Panc1 (cell line): ENCODE measurements at regions not wholly inside any gene's neighbourhood (a gene's known extent, or its start where the extent isn't known, plus 50 kb on each side); places are given as distances from the start of the nearest gene placed in this dataset.

ENCODE experiments used
- ATAC-seq: fragments of 200-7000 bp; cut with Tn5 transposase; 2 replicates; pipeline ENCODE4 v1.9.1; 2020; ENCODE audit warnings: mild to moderate bottlenecking, moderate library complexity
- BruUV-seq: library from RNA; stranded (reverse); fragments of 400-500 nt; replicated peaks from 2 replicates; lab custom pipeline; 2021; lab: Mats Ljungman, UMichigan
- CTCF ChIA-PET: fragments of 300-600 bp; sonication (Branson Sonifier 250); formaldehyde crosslinking; loops from one replicate; lab custom pipeline; 2022; ENCODE audit warnings: antibody characterized with exemption; lab: Charles Lee
- POLR2A ChIA-PET: fragments of 300-600 bp; sonication (Branson Sonifier 250); formaldehyde crosslinking; loops from one replicate; lab custom pipeline; 2022; ENCODE audit warnings: antibody characterized with exemption; lab: Charles Lee
- DNase-seq: peaks from one replicate; pipeline ENCODE4 v3.0.0-alpha.2; 2010; ENCODE audit warnings: low read depth, low spot score
- H3K27ac ChIP-seq: 2 replicates; pipeline ENCODE4 v1.5.1; 2011; ENCODE audit warnings: mild to moderate bottlenecking, low read length, inconsistent platforms
- H3K27me3 ChIP-seq: fragments of 200-500 bp; sonication (Bioruptor generic); 2 replicates; pipeline ENCODE4 v1.6.0; 2014; ENCODE audit warnings: low read length, inconsistent platforms; ENCODE audit not compliant: control insufficient read depth, insufficient read depth
- H3K36me3 ChIP-seq: fragments of 200-500 bp; sonication (Bioruptor generic); 2 replicates; pipeline ENCODE4 v1.5.1; 2014; ENCODE audit warnings: inconsistent platforms, mild to moderate bottlenecking, low read length, moderate library complexity; ENCODE audit not compliant: control insufficient read depth, insufficient read depth
- H3K4me1 ChIP-seq: 2 replicates; pipeline ENCODE4 v1.5.1; 2011; ENCODE audit warnings: inconsistent platforms, mild to moderate bottlenecking, low read length, moderate library complexity; ENCODE audit not compliant: control insufficient read depth, insufficient read depth
- H3K4me3 ChIP-seq, 2 experiments: 2 replicates each; pipeline ENCODE4 v1.5.1; 2011 to 2012; ENCODE audit warnings: low read depth in 2 of 2, low read length in 2 of 2, mild to moderate bottlenecking in 2 of 2, inconsistent platforms in 1 of 2, moderate library complexity in 1 of 2
- H3K9me3 ChIP-seq: fragments of 200-500 bp; sonication (Bioruptor generic); 2 replicates; pipeline ENCODE4 v1.5.1; 2014; ENCODE audit warnings: low read depth, mild to moderate bottlenecking, inconsistent platforms, low read length, moderate library complexity; ENCODE audit not compliant: control insufficient read depth, insufficient read depth
- POLR2AphosphoS5 ChIP-seq: IDR thresholded peaks from 2 replicates; pipeline ENCODE4 v1.6.1; 2012; ENCODE audit warnings: mild to moderate bottlenecking, low read depth, low read length, moderate library complexity
- SIN3A ChIP-seq: IDR thresholded peaks from 2 replicates; pipeline ENCODE4 v1.6.1; 2012; ENCODE audit warnings: low read depth, mild to moderate bottlenecking, low read length, moderate library complexity, borderline replicate concordance; ENCODE audit not compliant: insufficient read depth
- TCF7L2 ChIP-seq: IDR thresholded peaks from 2 replicates; pipeline ENCODE4 v1.6.1; 2011; ENCODE audit warnings: mild to moderate bottlenecking, low read depth, low read length, inconsistent platforms
- in situ Hi-C: cut with HindIII; loops from 2 replicates; pipeline ENCODE4 v1.10.0; 2016; ENCODE audit warnings: low sequenced_read_pairs, low pct_unique_long_range_greater_than_20kb
- intact Hi-C: fragments of 100-400 bp; cut with micrococcal nuclease; formaldehyde crosslinking; loops from one replicate; pipeline ENCODE4 v1.10.0; 2022; ENCODE audit not compliant: unreplicated experiment
- TF ChIP-seq, protein P1 (sequence below): fragments of 450-650 bp; IDR thresholded peaks from 2 replicates; pipeline ENCODE4 v1.5.1; 2017; ENCODE audit warnings: mild to moderate bottlenecking
- TF ChIP-seq, protein P2 (sequence below), 2 experiments: IDR thresholded peaks; 2 replicates each; pipeline ENCODE4 v1.6.1; 2011 to 2012; ENCODE audit warnings: low read depth in 2 of 2, control low read depth in 1 of 2, low read length in 1 of 2, mild to moderate bottlenecking in 1 of 2, moderate library complexity in 1 of 2; ENCODE audit not compliant: insufficient read depth in 1 of 2

DNA sequence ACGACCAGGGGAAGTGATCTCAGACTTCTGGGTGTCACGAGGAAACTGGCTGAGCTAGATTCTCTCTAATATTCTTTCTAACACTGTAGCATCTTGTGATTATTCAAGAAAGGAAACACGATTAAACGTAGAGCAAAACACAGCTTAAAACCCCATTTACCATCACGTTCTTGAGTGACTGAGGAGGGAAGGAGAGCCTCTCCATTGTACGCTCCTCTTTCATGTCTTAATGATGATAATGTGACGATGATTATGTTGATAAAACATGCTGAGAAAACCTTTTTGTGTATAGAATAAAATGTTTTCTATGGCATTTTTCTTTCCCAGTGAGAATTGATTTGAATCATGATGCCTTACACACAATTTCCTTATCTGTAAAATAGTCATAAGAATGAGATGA is 705.6 kb upstream of the ID2 start:
- DNase-seq (no peak), ATAC-seq (no peak)
- Histone ChIP-seq H3K4me1 (no peaks in the 10 kb centered on the region), H3K9me3 (no peaks in the 10 kb centered on the region), H3K36me3 (no peaks in the 10 kb centered on the region), H3K27me3 (peaks cover 4% of the 10 kb centered on the region), H3K27ac (no peak overlapping the region), H3K4me3 (no peak overlapping the region)
- intact Hi-C loops (no loop called here), in situ Hi-C loops (no loop called here)
- BruUV-seq: no TSS peak
- ChIA-PET POLR2A (no interaction called here), CTCF (no interaction called here)
- TF ChIP-seq POLR2AphosphoS5 (no peak), SIN3A (no peak), TCF7L2 (no peak)
- TF ChIP-seq, protein P1, sequence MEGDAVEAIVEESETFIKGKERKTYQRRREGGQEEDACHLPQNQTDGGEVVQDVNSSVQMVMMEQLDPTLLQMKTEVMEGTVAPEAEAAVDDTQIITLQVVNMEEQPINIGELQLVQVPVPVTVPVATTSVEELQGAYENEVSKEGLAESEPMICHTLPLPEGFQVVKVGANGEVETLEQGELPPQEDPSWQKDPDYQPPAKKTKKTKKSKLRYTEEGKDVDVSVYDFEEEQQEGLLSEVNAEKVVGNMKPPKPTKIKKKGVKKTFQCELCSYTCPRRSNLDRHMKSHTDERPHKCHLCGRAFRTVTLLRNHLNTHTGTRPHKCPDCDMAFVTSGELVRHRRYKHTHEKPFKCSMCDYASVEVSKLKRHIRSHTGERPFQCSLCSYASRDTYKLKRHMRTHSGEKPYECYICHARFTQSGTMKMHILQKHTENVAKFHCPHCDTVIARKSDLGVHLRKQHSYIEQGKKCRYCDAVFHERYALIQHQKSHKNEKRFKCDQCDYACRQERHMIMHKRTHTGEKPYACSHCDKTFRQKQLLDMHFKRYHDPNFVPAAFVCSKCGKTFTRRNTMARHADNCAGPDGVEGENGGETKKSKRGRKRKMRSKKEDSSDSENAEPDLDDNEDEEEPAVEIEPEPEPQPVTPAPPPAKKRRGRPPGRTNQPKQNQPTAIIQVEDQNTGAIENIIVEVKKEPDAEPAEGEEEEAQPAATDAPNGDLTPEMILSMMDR: no peak
- TF ChIP-seq, protein P2, sequence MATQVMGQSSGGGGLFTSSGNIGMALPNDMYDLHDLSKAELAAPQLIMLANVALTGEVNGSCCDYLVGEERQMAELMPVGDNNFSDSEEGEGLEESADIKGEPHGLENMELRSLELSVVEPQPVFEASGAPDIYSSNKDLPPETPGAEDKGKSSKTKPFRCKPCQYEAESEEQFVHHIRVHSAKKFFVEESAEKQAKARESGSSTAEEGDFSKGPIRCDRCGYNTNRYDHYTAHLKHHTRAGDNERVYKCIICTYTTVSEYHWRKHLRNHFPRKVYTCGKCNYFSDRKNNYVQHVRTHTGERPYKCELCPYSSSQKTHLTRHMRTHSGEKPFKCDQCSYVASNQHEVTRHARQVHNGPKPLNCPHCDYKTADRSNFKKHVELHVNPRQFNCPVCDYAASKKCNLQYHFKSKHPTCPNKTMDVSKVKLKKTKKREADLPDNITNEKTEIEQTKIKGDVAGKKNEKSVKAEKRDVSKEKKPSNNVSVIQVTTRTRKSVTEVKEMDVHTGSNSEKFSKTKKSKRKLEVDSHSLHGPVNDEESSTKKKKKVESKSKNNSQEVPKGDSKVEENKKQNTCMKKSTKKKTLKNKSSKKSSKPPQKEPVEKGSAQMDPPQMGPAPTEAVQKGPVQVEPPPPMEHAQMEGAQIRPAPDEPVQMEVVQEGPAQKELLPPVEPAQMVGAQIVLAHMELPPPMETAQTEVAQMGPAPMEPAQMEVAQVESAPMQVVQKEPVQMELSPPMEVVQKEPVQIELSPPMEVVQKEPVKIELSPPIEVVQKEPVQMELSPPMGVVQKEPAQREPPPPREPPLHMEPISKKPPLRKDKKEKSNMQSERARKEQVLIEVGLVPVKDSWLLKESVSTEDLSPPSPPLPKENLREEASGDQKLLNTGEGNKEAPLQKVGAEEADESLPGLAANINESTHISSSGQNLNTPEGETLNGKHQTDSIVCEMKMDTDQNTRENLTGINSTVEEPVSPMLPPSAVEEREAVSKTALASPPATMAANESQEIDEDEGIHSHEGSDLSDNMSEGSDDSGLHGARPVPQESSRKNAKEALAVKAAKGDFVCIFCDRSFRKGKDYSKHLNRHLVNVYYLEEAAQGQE (IDR thresholded peaks at IDR 0.05; ENCODE audit: insufficient read depth in 1 of 2, low read depth in 2 of 2, low read length in 1 of 2): no peak

- DNase-seq: no peak
- BruUV-seq: no TSS peak
- intact Hi-C loops (no loop called here), in situ Hi-C loops (no loop called here)
- Histone ChIP-seq H3K36me3 (no peaks in the 10 kb centered on the region), H3K27me3 (peaks cover 4% of the 10 kb centered on the region), H3K9me3 (no peaks in the 10 kb centered on the region), H3K4me1 (no peaks in the 10 kb centered on the region), H3K4me3 (no peak overlapping the region), H3K27ac (no peak overlapping the region)
- no peak for ATAC-seq
- ChIA-PET POLR2A (no interaction called here), CTCF (no interaction called here)
- no peak for TF ChIP-seq SIN3A
- TF ChIP-seq, protein P2 (IDR thresholded peaks at IDR 0.05; ENCODE audit: insufficient read depth in 1 of 2, low read depth in 2 of 2, low read length in 1 of 2): no peak
- TF ChIP-seq POLR2AphosphoS5: no peak
- TF ChIP-seq, protein P1: no peak
- no peak for TF ChIP-seq TCF7L2
These were observed 703.9 kb upstream of the ID2 start for GRCh38 chr2:7977981-7978380.
